ENCODE measurements at regions not wholly inside any gene's neighbourhood (a gene's known extent, or its start where the extent isn't known, plus 50 kb on each side); places are given as distances from the start of the nearest gene placed in this dataset.

- TF ChIP-seq POLR2A (IDR thresholded peaks at IDR 0.05; ENCODE audit: low read length) (no peak), GATA1 (IDR thresholded peaks at IDR 0.05; ENCODE audit: low read depth, low read length) (no peak)
Measured at GRCh38 chr9:106084702-106085101, 390.4 kb downstream of the TMEM38B start.
